Iris pigment epithelial cell (primary cell): ENCODE measurements at regions not wholly inside any gene's neighbourhood (a gene's known extent, or its start where the extent isn't known, plus 50 kb on each side); places are given as distances from the start of the nearest gene placed in this dataset.
A peak's percentile ranks its signal among the peaks of the same experiment; 100 is the strongest.

Experiments used
- DNase-seq: peaks from one replicate; pipeline ENCODE4 v3.0.0-alpha.2; 2011; ENCODE audit warnings: low read depth

DNA sequence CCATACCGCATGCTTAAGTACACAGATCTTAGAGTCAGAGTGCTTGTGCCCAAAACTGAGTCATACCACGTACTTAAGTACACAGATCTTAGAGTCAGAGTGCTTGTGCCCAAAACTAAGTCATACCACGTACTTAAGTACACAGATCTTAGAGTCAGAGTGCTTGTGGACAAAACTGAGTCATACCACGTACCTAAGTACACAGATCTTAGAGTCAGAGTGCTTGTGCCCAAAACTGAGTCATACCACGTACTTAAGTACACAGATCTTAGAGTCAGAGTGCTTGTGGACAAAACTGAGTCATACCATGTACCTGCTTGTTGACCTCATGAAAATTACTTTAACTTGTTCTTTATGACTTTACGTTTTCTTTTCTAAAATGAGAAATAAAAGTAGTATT, 233.7 kb upstream of the NETO1 start:
- DNase-seq = peak; percentile 26

DNA sequence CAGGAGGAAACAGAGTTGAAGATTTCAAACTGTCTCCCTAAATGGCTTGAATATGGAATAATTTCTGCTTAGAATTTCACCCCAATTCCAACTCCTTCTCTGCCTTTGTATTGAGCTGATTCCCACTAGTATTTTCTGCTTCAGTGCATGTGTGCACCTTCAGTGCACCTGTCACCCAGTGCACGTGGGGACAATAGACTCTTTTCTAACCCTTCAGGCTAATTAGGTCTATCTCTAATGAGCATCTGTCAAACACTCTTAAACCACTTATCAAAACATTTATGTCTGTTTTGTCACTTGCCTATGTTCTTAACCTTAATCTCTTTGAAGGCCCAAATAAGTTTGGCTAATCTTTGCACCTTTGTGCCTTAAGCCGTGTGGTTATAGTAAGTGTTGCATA, 232.0 kb upstream of the NETO1 start:
- no peak for DNase-seq

DNA sequence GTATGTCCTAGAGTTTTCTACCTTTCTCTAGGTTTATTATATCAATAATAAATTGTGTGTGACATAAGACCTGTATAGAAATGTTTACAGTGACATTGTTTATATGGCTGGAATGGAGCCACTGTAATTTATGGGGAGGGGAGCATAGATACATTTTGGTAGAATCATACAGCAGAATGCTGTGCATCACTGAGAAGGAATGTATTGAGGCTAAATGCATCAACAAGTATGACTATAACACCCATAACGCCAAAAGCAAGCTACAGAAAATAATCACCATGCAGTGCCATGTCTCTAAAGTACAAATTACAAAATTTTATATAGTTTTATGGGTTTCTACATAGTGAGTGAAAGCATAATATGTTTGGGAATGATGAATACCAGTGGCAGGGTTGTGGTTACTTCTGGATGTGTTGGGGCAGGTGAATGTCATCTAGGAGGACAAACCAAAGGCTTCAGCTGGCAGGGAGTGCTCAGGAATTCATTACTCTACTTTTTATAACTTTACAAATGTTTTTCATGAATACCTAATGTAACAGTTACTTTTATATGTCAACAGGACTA, 226.0 kb upstream of the NETO1 start:
- no peak for DNase-seq

DNA sequence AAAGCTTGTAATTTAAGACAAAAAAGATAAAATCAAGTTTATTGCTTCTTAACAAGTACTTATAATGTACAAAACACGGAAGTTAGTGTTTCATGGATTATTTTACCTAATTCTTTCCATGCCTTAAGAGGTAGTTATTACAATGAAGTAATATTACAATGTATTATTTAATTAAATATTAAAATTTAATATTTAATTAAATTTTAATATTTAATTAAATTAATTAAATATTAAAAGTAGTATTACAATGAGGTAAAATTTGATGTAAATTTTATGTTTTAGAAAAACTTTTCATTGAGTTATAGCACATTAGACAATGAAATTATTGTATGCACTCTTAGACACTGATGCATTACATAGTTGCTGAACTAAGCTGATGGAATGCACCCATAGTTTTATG, 220.7 kb upstream of the NETO1 start:
- DNase-seq = no peak

DNA sequence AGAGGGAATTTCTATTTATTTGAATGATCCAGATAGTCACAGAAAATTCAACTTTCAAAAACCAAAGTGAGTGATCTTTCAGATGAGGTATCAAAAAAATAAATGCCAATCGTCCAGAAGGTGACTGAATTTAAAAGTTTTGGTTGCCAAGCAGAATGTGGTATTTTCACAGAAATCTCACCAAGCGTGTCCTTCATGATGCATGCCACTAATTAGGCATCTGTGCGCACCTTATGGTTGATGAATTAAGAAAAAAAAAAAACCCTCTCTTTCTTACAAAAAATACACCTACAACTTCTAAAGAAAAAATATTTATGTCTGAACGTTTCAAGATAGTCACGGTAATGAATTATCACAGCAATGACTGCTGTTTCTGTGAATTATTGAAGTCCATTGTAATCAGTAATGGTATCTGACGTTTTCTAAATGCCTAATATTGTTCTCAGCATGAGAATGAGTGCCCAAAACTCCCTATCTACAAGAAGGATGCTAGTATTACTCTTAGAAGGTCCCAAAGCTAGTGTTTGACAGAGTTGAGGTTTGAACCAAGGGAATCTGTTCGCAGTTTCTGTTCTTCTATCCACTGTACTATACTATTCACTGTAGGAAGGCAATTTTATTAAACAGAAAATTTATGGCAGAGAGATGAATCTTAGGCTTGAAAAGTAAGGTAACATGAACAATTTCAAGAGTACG, 219.6 kb upstream of the NETO1 start:
- DNase-seq = no peak

DNA sequence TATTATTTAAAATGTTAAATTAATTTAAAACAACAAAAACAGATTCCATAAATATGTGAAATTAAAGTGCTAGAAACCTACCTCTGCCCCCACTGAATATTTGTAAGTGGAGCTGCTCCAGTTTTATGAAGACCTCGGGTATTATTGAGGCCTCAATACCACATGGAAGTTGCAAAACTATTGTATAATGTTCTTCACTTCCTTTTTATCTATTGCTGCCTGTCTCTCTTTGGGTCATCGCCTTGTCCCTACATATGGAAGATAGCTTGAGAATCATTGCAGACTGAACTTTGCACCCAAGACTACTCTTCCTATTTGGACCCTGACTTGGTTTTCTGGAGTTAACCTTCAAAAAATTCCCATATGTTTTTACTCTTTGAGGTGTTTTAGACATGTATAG, 212.1 kb upstream of the NETO1 start:
- DNase-seq = no peak

DNA sequence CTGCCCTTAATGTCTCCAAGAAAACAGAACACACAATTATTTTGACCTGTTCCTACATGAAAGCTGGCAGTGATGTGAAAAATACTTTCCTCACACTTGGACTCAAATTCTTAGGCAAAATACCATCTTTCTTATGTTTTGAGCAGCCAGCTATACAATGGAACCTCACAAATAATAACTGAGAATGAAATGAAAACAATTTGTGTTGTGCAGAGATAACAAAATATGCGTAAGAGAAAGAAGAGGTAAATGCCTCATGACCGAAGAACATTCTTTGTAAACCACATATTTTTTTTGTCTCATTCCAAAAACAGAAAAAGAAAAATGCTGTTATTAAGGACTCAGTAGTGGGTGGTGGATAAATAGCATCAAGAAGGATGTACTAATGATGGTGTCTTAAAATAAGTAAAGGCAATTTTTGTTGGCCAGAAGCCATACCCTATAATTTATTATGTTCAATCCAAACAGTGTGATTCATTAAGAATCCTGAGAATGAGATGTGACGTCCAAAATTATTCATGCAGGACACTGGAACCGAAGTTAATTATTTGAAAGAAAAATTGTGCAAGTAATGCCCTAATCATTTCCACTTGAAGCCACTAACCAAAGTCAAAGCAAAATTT, 193.0 kb upstream of the NETO1 start:
- DNase-seq = no peak

DNA sequence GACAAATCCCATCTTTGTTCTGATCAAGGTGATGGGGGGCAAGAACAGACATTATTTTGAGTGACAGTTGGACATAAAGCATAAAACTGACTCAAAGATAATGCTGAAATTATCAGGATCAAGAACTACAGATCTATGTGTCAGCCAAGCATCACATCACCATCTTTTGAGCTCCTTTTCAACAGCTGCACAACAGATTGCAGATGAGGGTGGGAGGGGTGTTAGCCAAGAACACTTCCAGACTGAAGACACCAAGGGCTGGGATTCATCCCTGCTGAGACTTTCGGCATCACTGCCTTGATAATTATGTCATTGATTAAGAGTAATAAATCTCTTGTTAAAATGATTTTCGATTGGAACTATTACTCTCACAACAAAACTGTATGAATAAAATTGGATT, 191.5 kb upstream of the NETO1 start:
- DNase-seq = no peak

DNA sequence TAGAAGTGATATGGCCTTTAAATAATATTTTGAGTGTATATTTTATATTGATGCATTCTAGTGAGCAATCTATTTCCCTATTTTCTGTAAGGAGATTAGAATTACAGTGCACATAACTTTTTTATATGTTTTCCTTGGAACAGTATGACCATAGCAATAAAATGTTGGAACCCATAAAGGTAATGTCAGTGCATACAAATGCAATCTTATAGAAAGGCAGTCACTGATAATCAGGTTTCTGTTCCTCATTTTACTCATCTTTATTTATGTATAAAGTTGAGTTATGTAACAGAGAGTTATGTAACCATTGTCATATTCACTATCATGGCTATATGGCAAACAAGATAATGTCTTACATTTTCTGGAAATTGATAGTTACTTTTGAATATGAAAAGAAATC, 179.9 kb upstream of the NETO1 start:
- no peak for DNase-seq

DNA sequence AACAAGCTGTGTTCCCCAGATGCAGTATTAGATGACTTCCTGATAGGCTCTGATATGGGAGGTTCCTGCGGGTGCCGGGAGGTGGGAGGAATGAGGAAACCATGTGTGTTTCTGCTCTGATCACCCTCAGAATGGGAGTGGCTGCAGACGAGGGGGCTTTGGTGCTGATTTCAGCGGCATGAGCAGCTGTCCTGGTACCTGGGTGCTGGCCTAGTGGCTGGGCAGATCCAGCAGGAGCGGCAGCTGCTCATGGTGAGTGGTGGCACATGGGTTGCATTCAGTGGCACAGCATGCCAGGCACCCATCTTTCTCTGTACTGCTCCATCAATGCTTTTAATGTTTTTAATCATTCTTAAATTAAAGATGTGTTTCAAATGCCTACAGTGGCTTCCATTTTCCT, 177.2 kb upstream of the NETO1 start:
- no peak for DNase-seq

DNA sequence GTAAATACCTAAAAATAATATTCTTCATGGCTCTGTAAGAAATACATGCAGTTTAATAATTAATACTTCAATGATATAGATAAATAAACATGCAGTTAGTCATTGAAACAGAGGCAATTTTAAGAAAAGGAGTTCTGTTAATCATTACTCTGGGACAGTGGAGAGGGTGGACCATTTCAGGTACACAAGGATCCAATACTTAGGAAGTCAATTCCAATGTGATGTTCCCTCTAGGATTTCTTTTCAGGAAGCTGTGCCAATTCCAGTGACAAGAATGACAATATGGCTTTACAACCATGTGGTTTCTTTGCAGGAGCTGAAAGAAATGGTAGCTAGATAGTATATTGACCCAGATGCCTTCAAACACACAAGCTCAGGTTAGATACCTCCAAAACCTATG, 175.8 kb upstream of the NETO1 start:
- no peak for DNase-seq

DNA sequence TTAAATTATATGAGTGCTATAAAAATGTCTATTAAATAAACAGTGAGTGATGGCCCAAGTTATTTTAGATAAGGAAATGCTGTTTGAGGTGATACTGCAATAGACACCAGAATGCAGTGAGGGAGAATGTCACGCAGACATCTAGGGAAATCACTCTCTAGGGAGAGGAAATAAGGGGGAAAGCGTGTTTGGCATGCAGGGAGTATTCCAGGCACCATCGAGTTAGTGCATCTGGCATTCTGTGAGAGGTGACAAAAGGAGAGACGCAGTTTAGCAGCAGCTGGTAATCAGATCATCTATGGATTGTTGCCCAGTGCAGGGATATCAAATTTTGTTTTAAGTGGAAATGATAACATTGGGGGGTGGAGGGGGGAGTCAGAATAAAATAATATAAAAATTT, 175.4 kb upstream of the NETO1 start:
- no peak for DNase-seq

DNA sequence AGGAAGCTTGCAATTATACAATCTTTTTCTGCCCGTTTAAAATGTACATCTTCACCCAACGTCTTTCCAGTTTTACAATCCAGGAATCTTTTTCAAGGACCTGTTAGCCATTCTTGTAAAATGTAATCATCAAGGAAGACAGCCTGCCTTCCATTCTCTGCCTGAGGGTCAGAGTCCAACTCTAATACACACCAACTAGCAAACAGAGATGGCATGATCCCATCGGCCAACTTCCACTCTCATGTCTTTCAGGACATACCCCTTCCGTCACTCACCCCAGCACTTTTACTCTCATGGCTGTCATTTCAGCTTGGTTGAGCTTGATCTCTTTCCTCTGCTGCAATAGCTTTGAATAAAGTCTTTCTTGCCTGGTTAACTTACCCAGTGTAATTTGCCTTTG, 172.5 kb upstream of the NETO1 start:
- no peak for DNase-seq

DNA sequence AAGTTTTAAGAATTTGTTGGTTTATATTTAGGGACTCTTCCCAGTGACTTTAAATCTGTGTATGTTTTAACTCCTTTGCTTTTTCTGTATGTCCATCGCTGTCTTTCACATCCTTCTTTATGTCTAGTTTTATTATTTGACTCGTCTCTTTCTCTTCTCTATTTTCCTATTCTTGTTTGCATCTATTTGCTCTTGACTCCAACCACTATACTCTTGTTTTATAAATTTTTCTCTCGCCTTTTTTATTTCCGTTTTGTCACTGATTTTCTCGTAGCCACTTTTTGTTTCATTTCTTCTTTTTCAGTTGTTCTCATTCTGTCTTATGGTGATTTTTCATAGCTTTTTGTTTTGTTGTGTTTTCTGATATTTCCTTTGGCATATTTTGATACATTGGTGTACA, 170.5 kb upstream of the NETO1 start:
- no peak for DNase-seq

DNA sequence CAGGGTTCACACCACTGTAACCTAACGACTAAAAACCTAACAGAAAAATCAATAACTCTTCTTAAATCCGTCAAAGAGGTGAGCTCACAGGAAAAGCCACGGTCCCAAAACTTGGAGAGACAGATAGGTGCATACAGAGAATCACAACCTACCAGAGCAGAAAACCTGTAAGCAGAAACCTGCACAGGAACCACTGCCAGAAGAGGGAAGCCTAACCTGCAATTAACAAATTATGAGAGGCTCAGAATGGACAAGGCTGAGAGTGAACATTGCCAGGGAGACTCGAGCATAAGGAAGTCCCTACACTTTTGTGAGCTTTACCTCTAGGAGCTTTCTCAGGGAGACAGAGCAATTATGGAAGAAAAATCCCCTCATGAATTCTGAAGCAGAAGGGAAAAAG, 156.2 kb upstream of the NETO1 start:
- no peak for DNase-seq

DNA sequence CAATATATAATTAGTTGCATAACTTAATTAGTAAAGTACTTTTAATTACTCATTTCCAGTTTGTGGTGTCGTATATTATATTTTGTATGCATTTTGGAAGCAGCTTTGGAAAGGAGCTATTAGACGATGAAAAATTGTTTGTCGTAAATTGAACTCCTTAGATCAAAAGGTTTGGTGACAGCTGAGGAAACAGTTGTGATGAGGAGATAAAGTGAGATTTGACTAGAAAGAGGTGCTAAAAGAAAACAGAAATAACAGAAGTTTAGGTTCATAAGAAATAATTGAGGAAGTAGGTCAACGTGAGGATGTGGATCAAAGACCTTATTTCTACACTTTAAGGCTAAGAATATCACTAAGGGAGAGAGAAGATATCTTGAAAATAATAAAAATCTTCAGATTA, 141.9 kb upstream of the NETO1 start:
- no peak for DNase-seq

DNA sequence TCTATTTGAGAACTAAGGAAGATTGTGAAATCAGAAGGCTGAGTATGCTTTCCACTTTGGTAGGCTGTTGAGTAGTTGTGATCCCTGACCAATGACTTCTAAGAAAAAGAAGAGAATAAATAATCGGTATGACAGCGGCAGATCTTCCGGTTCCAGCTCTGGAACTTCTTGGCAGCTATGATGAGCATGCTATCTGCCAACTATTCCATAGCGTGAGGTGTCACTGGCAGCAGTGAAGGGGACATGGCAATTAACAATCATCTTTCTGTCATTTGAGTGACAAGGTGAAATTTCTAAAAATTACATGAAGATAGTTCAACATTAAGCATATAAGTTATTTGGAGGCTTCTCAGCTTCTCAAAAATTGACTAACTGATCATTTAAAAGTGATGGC, 140.1 kb upstream of the NETO1 start:
- no peak for DNase-seq

DNA sequence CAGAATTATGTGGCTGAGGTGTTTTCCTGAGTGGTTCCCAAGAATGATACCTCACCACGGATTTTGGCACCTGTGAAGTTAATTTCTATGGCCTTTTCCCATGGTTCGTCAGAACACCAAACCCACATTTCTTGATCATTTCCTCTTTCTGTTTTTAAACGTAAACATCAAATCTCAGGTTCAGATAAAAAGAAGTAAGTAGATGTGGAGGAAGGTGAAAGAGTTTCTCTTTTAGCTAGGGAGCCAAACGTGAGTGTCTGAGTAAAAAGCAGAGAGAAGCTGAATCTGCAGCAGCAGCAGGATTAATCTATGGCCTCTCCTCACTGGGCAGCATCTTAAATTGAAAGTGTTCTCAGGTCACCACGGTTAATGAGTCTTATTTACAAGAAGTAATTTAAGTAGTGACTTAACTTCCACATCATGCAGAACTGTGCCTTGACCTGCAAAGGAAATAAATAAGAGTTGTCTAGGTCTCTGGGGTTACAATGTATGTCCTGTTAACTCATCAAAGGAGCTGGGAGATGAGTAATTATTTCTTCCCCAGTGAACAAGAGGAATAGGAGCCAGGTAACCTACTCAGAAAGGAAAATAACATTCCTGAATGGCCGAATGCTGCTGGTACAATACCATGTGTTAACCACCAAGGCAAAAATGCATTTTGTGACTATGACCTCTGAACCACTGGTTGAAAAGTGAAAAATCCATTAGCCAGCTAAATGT, 139.6 kb upstream of the NETO1 start:
- DNase-seq = no peak

DNA sequence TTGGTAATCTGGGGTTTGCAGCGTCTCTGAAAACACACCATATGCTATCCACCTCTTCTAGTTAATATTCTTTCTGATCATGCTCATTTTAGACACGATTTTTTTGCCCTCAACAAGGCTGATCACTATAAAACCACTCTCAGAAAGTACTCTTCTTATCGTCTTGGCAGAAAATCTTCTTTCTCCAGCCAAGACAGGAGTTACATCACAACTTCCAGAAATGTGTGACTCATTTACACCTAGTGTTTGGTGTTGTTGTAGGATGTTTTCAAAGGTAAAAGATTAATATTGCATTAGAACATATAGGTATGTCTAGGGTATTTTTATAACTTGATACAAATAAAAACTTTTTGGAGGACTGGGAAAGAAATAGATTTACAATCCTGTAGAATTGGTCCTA, 138.5 kb upstream of the NETO1 start:
- no peak for DNase-seq

DNA sequence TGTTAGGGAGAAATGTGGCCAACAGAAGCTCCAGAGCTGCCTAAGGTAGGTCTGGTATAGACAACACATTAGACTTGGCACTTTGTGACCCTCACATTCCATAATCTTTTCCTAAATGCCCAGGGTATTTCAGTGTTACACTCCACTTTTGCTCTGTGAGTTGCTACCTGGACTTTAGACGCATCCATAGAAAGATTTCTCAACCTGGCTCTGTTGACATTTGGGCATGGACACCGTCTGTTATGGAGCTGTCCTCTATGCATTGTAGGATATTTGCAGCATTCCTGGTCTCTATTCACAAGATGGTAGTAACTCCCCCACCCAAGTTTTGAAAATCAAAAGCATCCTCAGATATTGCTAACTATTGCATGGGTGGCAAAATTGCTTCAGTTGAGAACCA, 136.5 kb upstream of the NETO1 start:
- DNase-seq = no peak

DNA sequence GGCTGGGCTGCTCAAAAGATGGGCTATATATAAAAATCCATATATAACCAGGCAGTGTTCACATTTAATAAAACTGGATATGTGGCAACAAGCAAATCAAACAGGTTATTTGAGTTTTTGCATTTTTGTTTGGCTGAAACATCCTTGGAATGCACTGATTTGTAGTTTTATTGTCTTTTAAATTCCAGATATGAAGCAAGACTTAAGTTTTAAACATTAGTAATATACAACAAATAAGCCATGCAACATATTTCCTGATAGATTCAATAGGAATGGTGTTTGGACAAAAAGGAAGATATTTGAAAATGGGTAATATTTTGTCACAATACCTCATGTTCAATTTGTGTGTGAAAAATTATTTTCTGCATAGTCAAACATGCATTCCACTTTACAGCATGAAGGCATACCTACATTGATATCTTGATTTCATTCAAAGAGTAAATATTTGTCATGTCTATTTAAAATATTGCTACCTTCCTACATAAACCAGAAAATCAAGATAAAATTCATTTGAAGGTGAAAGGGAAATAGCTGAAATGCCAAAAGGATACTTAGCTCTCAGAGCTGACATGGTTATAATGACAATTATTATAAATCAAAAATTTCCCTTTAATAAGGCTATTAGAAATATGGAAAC, 132.3 kb upstream of the NETO1 start:
- no peak for DNase-seq

DNA sequence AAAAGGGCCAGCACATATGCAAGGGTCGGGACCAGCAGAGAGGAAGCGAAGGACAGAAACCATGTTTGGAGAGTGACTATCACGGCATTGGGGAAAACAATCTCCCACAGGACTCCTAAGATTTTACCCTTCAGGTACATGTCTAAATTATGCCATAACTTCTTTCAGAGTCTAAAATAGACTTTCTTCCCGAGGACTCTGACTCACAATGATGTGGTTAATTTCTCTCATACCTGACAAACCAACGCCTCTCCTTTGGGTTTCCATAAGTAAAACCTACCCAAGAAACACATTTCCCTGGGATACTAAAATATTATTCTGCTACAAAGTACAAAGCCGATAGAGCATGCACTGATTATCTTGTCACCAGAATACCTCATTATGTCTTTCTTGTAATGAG, 127.8 kb upstream of the NETO1 start:
- no peak for DNase-seq

DNA sequence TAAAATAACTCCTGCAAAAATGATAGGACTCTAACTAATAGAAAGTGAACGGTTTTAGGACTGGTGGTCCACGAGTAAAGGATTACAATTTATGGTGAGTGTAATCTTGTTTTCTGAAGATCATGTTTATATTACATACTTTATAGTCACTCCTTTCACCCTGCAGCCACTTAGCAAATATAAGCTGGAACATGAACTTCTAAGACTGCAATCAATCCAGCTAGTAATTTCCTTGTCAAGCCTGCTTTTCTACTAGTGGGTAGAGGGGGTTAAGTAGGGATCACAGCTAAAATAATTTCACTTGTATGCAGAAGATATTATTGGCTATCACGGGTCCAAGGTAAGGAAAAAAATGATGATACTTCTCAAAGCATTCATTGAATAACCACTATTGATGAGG, 125.5 kb upstream of the NETO1 start:
- no peak for DNase-seq
